Neutrophil (primary cell): ENCODE measurements at regions not wholly inside any gene's neighbourhood (a gene's known extent, or its start where the extent isn't known, plus 50 kb on each side); places are given as distances from the start of the nearest gene placed in this dataset.

Experiments
- H3K27ac ChIP-seq: fragments of 200-600 bp; sonication (generic); 2 replicates; pipeline ENCODE4 v1.5.1; 2016; ENCODE audit warnings: mild to moderate bottlenecking, moderate library complexity
- H3K27me3 ChIP-seq: fragments of 200-600 bp; sonication (generic); 2 replicates; pipeline ENCODE4 v1.6.0; 2016; ENCODE audit warnings: mild to moderate bottlenecking
- H3K36me3 ChIP-seq: fragments of 200-600 bp; sonication (generic); 2 replicates; pipeline ENCODE4 v1.5.1; 2017
- H3K4me1 ChIP-seq, 2 experiments: fragments of 200-600 bp in 1 of 2; sonication (generic) in 1 of 2; 1 replicate in 1 of 2; 2 replicates in 1 of 2; pipeline versions ENCODE4 v1.5.1 to v1.6.1; 2013 to 2016; ENCODE audit warnings: low read depth in 1 of 2, low read length in 1 of 2, mild to moderate bottlenecking in 1 of 2, moderate library complexity in 1 of 2; ENCODE audit not compliant: control insufficient read depth in 1 of 2, insufficient read depth in 1 of 2
- H3K4me3 ChIP-seq, 2 experiments: fragments of 200-600 bp in 1 of 2; sonication (generic) in 1 of 2; 1 replicate in 1 of 2; 2 replicates in 1 of 2; pipeline ENCODE4 v1.5.1; 2013 to 2016; ENCODE audit warnings: low read depth in 1 of 2, low read length in 1 of 2, mild to moderate bottlenecking in 1 of 2, moderate library complexity in 1 of 2
- H3K9me3 ChIP-seq: fragments of 200-600 bp; sonication (generic); 2 replicates; pipeline ENCODE4 v1.5.1; 2016
- CTCF ChIP-seq: fragments of 200-600 bp; sonication (generic); IDR thresholded peaks from 2 replicates; pipeline ENCODE4 v1.5.1; 2016; ENCODE audit warnings: antibody characterized with exemption

- TF ChIP-seq CTCF, result no peak
- no peak overlapping the region for H3K4me3 ChIP-seq
Measured at GRCh38 chr10:131811630-131812403, 89.0 kb upstream of the PPP2R2D start.

GRCh38 chr10:131812736-131813604 lies 87.8 kb upstream of the PPP2R2D start:
- TF ChIP-seq CTCF, result no peak
- no peaks in the 10 kb centered on the region for H3K4me1 ChIP-seq
- H3K27ac ChIP-seq, result no peak overlapping the region
- H3K4me3 ChIP-seq, result no peak overlapping the region
- H3K27me3 ChIP-seq, result peaks cover 6% of the 10 kb centered on the region
- H3K9me3 ChIP-seq, result no peaks in the 10 kb centered on the region
- H3K36me3 ChIP-seq, result no peaks in the 10 kb centered on the region

More at GRCh38 chr10:131811630-131812403, 89.0 kb upstream of the PPP2R2D start:
- H3K27me3 ChIP-seq, result no peaks in the 10 kb centered on the region
- H3K9me3 ChIP-seq, result no peaks in the 10 kb centered on the region
- no peak overlapping the region for H3K27ac ChIP-seq
- H3K36me3 ChIP-seq, result no peaks in the 10 kb centered on the region
- H3K4me1 ChIP-seq, result no peaks in the 10 kb centered on the region

- Histone ChIP-seq H3K9me3 (no peaks in the 10 kb centered on the region), H3K27ac (no peak overlapping the region), H3K4me3 (no peak overlapping the region), H3K36me3 (no peaks in the 10 kb centered on the region), H3K4me1 (no peaks in the 10 kb centered on the region), H3K27me3 (peaks cover 7% of the 10 kb centered on the region)
- no peak for TF ChIP-seq CTCF
Measured at GRCh38 chr10:131814567-131815265, 86.1 kb upstream of the PPP2R2D start.

GRCh38 chr10:131815266-131816156 lies 85.3 kb upstream of the PPP2R2D start:
- Histone ChIP-seq H3K4me3 (no peak overlapping the region), H3K36me3 (no peaks in the 10 kb centered on the region), H3K9me3 (no peaks in the 10 kb centered on the region), H3K27ac (no peak overlapping the region), H3K27me3 (peaks cover 7% of the 10 kb centered on the region), H3K4me1 (no peaks in the 10 kb centered on the region)
- TF ChIP-seq CTCF, result no peak
